ENCODE measurements at regions not wholly inside any gene's neighbourhood (a gene's known extent, or its start where the extent isn't known, plus 50 kb on each side); places are given as distances from the start of the nearest gene placed in this dataset.
A peak's percentile ranks its signal among the peaks of the same experiment; 100 is the strongest.

DNA sequence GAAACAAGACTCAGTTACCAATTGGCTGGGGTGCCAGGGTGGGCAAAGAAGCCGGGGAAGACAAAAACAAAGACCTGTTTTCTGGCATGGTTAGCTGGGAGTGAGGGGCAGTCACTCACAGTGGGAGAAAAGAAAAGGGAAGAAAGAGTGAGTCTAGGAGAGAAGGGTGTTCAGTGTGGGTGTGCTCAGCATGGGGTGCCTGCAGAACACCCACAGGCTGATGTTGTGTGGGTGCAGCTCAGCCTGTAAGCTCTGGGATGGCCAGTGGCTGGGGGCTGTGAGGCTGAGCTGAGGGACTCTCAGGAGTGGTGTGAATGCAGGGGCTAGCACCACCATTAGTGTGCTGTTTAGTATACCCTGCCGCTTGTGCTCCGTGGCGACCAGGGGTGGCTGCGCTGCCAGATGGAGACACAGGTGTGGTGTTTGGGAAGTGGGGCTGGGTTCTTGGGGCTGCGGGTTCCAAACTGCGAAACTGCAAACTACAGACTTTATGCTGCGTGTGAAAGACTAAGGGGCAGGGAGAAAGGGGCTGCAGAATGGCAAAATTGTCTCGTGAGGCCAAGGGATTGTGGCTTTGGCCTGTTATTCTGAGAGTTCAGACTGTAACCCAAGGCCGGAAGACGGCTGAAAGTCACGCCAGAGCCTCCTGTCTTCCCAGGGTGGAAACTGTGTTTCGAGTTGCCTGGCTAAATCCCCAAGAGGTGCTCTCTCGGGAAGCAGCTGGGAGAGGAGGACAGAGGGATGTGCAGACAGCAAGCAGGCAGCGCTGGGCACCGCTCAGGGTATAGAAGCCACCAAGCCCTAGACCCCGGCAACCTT lies 156.3 kb downstream of the TTC32 start:
- intact Hi-C loops (cut with DNase I), result no loop called here
- no peaks in the 10 kb centered on the region for H3K4me1 ChIP-seq
- no peak for DNase-seq

DNA sequence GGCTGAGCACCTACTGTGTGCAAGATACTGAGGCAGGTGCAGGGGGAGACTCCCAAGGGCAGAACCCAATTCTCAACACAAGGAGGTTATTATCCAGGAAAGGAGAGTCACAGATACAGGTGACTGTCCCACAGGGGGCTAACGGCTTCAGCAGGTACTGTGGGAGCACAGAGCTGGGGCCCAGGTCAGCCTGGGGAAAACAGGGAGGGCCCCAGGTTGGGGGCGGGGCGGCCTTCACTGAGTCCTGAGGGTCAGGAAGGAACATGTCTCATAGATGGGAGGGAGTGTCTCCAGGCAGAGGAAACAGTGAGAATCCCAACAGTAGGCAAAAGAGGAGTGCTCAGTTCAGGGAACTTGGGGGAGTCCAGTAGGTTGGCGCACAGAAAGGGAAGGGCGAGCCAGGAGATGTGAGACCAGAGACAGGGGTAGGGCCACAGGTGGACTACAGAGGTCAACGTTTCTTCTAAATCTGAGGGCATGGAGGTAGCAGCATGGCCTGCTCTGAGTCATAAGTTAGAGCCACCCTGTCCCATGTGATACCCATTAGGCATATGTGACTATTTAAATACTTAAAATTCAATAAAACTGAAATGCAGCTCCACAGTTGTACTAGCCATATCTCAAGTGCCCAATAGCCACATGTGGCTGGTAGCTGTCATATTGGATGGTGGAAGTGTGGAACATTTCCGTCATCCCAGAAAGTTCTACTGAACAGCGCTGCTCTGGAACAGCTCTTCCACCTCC lies 157.2 kb downstream of the TTC32 start:
- Histone ChIP-seq H3K27me3 (no peaks in the 10 kb centered on the region), H3K27ac (no peak overlapping the region), H3K4me3 (no peak overlapping the region), H3K9me3 (no peaks in the 10 kb centered on the region), H3K4me1 (peaks cover 0 to 2% (median 0%) of the 10 kb centered on the region in 3 donors), H3K36me3 (no peaks in the 10 kb centered on the region)
- 81 to 88% methylated on average over 8 of the region's 8 CpGs for WGBS, 2 donors
- no peak for DNase-seq
- intact Hi-C loops (cut with DNase I), result no loop called here
- TF ChIP-seq, protein P1, sequence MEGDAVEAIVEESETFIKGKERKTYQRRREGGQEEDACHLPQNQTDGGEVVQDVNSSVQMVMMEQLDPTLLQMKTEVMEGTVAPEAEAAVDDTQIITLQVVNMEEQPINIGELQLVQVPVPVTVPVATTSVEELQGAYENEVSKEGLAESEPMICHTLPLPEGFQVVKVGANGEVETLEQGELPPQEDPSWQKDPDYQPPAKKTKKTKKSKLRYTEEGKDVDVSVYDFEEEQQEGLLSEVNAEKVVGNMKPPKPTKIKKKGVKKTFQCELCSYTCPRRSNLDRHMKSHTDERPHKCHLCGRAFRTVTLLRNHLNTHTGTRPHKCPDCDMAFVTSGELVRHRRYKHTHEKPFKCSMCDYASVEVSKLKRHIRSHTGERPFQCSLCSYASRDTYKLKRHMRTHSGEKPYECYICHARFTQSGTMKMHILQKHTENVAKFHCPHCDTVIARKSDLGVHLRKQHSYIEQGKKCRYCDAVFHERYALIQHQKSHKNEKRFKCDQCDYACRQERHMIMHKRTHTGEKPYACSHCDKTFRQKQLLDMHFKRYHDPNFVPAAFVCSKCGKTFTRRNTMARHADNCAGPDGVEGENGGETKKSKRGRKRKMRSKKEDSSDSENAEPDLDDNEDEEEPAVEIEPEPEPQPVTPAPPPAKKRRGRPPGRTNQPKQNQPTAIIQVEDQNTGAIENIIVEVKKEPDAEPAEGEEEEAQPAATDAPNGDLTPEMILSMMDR (IDR thresholded peaks at IDR 0.05), result no peak
- no peak for TF ChIP-seq POLR2A (IDR thresholded peaks at IDR 0.05)

More for the DNA sequence above, 156.3 kb downstream of the TTC32 start:
- no peak overlapping the region for H3K27ac ChIP-seq
- no peaks in the 10 kb centered on the region for H3K36me3 ChIP-seq
- H3K4me3 ChIP-seq, result no peak overlapping the region
- no peaks in the 10 kb centered on the region for H3K27me3 ChIP-seq
- whole genome bisulfite sequencing, 2 donors, result 86 to 91% methylated on average over 9 to 17 of the region's 17 CpGs
- TF ChIP-seq, protein P1 (IDR thresholded peaks at IDR 0.05), result no peak
- TF ChIP-seq POLR2A (IDR thresholded peaks at IDR 0.05), result no peak
- H3K9me3 ChIP-seq, result no peaks in the 10 kb centered on the region

DNA sequence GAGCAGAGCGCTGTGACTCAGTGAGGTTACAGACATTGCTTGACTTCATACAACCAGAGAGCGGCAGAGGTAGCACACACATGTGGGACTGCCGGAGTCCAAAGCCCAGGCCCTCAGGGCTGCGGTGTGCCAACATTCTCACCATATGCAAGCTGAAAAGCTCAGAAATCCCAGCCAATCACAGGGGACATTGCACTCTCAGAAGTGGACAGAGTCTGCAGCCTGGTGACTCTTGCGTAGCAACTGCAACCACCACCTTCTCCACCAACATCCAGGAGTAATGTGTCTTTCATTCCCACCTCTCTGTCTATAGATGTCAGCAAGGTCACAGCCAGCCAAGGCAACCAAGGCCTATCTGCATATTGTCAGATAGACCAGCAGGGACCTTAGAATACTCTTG lies 158.1 kb downstream of the TTC32 start:
- WGBS, 2 donors, result 80 to 85% methylated on average over 1 to 3 of the region's 5 CpGs
- Histone ChIP-seq H3K27ac (no peak overlapping the region), H3K4me3 (no peak overlapping the region), H3K9me3 (no peaks in the 10 kb centered on the region), H3K27me3 (no peaks in the 10 kb centered on the region), H3K36me3 (no peaks in the 10 kb centered on the region), H3K4me1 (peaks cover 0 to 10% (median 0%) of the 10 kb centered on the region in 3 donors)
- TF ChIP-seq, protein P1 (IDR thresholded peaks at IDR 0.05), result no peak
- TF ChIP-seq POLR2A (IDR thresholded peaks at IDR 0.05), result no peak
- intact Hi-C loops (cut with DNase I), result no loop called here
- DNase-seq, result no peak

DNA sequence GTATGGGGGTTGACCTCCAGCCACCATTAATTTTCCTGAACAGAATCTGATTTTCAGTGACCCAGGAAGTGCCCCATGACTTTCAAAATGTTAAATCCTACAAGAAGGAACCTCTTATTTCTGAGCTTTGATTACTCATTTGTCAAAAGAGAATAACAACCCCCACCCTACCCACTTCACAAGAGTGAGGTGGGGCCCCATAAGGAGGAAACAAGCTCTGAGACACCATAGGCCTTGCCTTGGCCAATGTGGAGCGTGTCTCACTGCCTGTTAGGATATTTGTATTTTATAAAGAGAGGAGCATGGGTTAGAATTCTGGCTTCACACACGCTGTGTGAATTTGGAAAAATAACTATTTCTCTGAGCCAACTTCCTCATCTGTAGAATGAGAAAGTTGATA lies 158.9 kb downstream of the TTC32 start:
- intact Hi-C loops (cut with DNase I), result no loop called here
- TF ChIP-seq, protein P1 (IDR thresholded peaks at IDR 0.05), result no peak
- H3K27ac ChIP-seq, result no peak overlapping the region
- no peak for DNase-seq
- H3K4me3 ChIP-seq, result no peak overlapping the region
- no peaks in the 10 kb centered on the region for H3K36me3 ChIP-seq
- 74 to 93% methylated on average over 2 of the region's 2 CpGs for WGBS, 2 donors
- no peaks in the 10 kb centered on the region for H3K27me3 ChIP-seq
- H3K9me3 ChIP-seq, result no peaks in the 10 kb centered on the region
- H3K4me1 ChIP-seq, result peaks cover 0 to 16% (median 0%) of the 10 kb centered on the region in 3 donors

DNA sequence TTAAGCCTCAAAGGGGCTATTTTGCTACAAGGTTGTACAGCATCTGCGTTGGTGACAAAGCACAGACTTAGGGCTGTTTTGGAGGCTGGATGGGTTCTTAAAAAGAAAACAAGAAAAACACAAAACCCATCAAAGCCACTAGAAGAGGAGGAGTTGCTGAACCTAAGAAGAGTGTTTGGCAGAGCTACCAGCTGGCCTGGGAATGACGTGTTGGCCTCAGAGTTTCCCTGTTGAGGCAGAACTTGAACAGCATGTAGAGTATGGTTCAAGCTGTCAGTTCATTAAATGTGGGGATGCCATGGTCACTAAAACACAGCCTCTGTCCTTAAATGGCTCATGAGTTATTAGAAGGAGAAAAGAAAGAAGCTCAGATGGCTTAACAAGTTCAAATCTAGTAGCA lies 162.5 kb downstream of the TTC32 start:
- 61 to 78% methylated on average over 1 to 2 of the region's 2 CpGs for WGBS, 2 donors
- Histone ChIP-seq H3K27ac (peak overlapping the region in 3 of 4 donors; percentile 42 to 76 (median 72)), H3K27me3 (no peaks in the 10 kb centered on the region), H3K9me3 (no peaks in the 10 kb centered on the region), H3K36me3 (no peaks in the 10 kb centered on the region), H3K4me3 (no peak overlapping the region), H3K4me1 (peaks cover 0 to 28% (median 0%) of the 10 kb centered on the region in 3 donors)
- intact Hi-C loops (cut with DNase I), result no loop called here
- TF ChIP-seq, protein P1 (IDR thresholded peaks at IDR 0.05), result no peak
- no peak for TF ChIP-seq POLR2A (IDR thresholded peaks at IDR 0.05)
- DNase-seq, result no peak

All from esophagus squamous epithelium (tissue), 5 donors.